Right lobe of liver (tissue), 4 donors: ENCODE measurements at regions not wholly inside any gene's neighbourhood (a gene's known extent, or its start where the extent isn't known, plus 50 kb on each side); places are given as distances from the start of the nearest gene placed in this dataset.

Source experiments
- POLR2A ChIP-seq: fragments of 450-650 bp; IDR thresholded peaks from one replicate; pipeline ENCODE4 v1.6.1; 2017; ENCODE audit warnings: antibody characterized with exemption, mild to moderate bottlenecking
- TF ChIP-seq, protein P1 (sequence below), 4 donors: fragments of 200-600 bp in 3 of 4; fragments of 450-650 bp in 1 of 4; IDR thresholded peaks; one replicate each; pipeline versions ENCODE4 v1.5.1 to v1.8.0; 2016 to 2022; ENCODE audit warnings: antibody characterized with exemption in 4 of 4, mild to moderate bottlenecking in 2 of 4
- donor health status: DM: no; HTN: no; CAD: no.
- donor health status: DM: no; HTN: no; CAD: no.
- donor health status: DM: no; HTN: yes; CAD: no.

- TF ChIP-seq, protein P1, sequence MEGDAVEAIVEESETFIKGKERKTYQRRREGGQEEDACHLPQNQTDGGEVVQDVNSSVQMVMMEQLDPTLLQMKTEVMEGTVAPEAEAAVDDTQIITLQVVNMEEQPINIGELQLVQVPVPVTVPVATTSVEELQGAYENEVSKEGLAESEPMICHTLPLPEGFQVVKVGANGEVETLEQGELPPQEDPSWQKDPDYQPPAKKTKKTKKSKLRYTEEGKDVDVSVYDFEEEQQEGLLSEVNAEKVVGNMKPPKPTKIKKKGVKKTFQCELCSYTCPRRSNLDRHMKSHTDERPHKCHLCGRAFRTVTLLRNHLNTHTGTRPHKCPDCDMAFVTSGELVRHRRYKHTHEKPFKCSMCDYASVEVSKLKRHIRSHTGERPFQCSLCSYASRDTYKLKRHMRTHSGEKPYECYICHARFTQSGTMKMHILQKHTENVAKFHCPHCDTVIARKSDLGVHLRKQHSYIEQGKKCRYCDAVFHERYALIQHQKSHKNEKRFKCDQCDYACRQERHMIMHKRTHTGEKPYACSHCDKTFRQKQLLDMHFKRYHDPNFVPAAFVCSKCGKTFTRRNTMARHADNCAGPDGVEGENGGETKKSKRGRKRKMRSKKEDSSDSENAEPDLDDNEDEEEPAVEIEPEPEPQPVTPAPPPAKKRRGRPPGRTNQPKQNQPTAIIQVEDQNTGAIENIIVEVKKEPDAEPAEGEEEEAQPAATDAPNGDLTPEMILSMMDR (IDR thresholded peaks at IDR 0.05) = no peak
- no peak for TF ChIP-seq POLR2A
Measured at GRCh38 chr10:4450981-4451908, 374.8 kb upstream of the AKR1E2 start.
